Fibroblast of lung (primary cell): ENCODE measurements at regions not wholly inside any gene's neighbourhood (a gene's known extent, or its start where the extent isn't known, plus 50 kb on each side); places are given as distances from the start of the nearest gene placed in this dataset.

Source experiments
- DNase-seq, 2 donors: peaks; one replicate each; pipeline versions ENCODE4 v3.0.0 to v3.0.0-alpha.2; 2010; ENCODE audit warnings: low read depth in 2 of 2
- H2AFZ ChIP-seq: 2 replicates; pipeline ENCODE4 v1.5.1; 2012; ENCODE audit warnings: low read length, control low read depth, inconsistent platforms
- H3K27ac ChIP-seq: 2 replicates; pipeline ENCODE4 v1.5.1; 2011; ENCODE audit warnings: low read length, control low read depth; ENCODE audit not compliant: insufficient read depth
- H3K27me3 ChIP-seq: 2 replicates; pipeline ENCODE4 v1.5.1; 2011; ENCODE audit warnings: mild to moderate bottlenecking, low read length; ENCODE audit not compliant: control insufficient read depth, insufficient read depth
- H3K36me3 ChIP-seq: 2 replicates; pipeline ENCODE4 v1.5.1; 2011; ENCODE audit warnings: low read length; ENCODE audit not compliant: control insufficient read depth, insufficient read depth
- H3K4me1 ChIP-seq: 2 replicates; pipeline ENCODE4 v1.5.1; 2011; ENCODE audit warnings: low read length; ENCODE audit not compliant: control insufficient read depth, insufficient read depth; ENCODE audit errors: extremely low read depth
- H3K4me2 ChIP-seq: 2 replicates; pipeline ENCODE4 v1.5.1; 2011; ENCODE audit warnings: low read length, control low read depth; ENCODE audit not compliant: insufficient read depth; ENCODE audit errors: extremely low read depth
- H3K4me3 ChIP-seq, 4 experiments: fragments of 200-600 bp in 1 of 4; sonication (generic) in 1 of 4; replicated peaks in 1 of 4; 2 replicates each; pipeline ENCODE4 v1.5.1; 2011 to 2016; ENCODE audit warnings: low read length in 4 of 4, low read depth in 3 of 4, mild to moderate bottlenecking in 3 of 4, control low read depth in 2 of 4, inconsistent platforms in 1 of 4, mixed read lengths in 1 of 4; ENCODE audit not compliant: insufficient read depth in 1 of 4; ENCODE audit errors: control extremely low read depth in 1 of 4
- H3K79me2 ChIP-seq: 2 replicates; pipeline ENCODE4 v1.5.1; 2012; ENCODE audit warnings: mild to moderate bottlenecking, low read length, inconsistent platforms; ENCODE audit not compliant: control insufficient read depth, insufficient read depth
- H3K9ac ChIP-seq: 2 replicates; pipeline ENCODE4 v1.5.1; 2011; ENCODE audit warnings: mild to moderate bottlenecking, low read length, control low read depth; ENCODE audit not compliant: insufficient read depth
- H3K9me3 ChIP-seq: 2 replicates; pipeline ENCODE4 v1.5.1; 2012; ENCODE audit warnings: low read depth, low read length; ENCODE audit not compliant: control insufficient read depth, insufficient read depth
- H4K20me1 ChIP-seq: 2 replicates; pipeline ENCODE4 v1.5.1; 2011; ENCODE audit warnings: low read length; ENCODE audit not compliant: control insufficient read depth, insufficient read depth; ENCODE audit errors: extremely low read depth
- CTCF ChIP-seq, 2 donors: IDR thresholded peaks in 1 of 2; conservative IDR thresholded peaks in 1 of 2; 1 replicate in 1 of 2; 2 replicates in 1 of 2; pipeline ENCODE4 v1.5.1; 2011 to 2012; ENCODE audit warnings: low read length in 2 of 2, control low read depth in 1 of 2, inconsistent platforms in 1 of 2, low read depth in 1 of 2, mild to moderate bottlenecking in 1 of 2
- EZH2 ChIP-seq: IDR thresholded peaks from 2 replicates; pipeline ENCODE4 v1.5.1; 2012; ENCODE audit warnings: low read length, control low read depth, mild to moderate bottlenecking; ENCODE audit errors: missing control alignments

- no peaks in the 10 kb centered on the region for H3K79me2 ChIP-seq
- H3K9me3 ChIP-seq: no peaks in the 10 kb centered on the region
- no peaks in the 10 kb centered on the region for H3K27me3 ChIP-seq
- H3K36me3 ChIP-seq: no peaks in the 10 kb centered on the region
- H3K4me3 ChIP-seq: no peak overlapping the region
- H3K27ac ChIP-seq: no peak overlapping the region
- H3K4me2 ChIP-seq: no peak overlapping the region
- H2AFZ ChIP-seq: no peak overlapping the region
- no peak for DNase-seq
- no peaks in the 10 kb centered on the region for H4K20me1 ChIP-seq
- H3K4me1 ChIP-seq: no peaks in the 10 kb centered on the region
- TF ChIP-seq EZH2: no peak
- no peak for TF ChIP-seq CTCF (conservative IDR thresholded peaks at IDR 0.05 in 1 of 2, IDR thresholded peaks at IDR 0.05 in 1 of 2; ENCODE audit: low read depth in 1 of 2, low read length in 2 of 2)
- H3K9ac ChIP-seq: no peak overlapping the region
Observed at GRCh38 chr13:33445024-33445423, 159.5 kb upstream of the STARD13 start.

- Histone ChIP-seq H3K9ac (no peak overlapping the region), H3K9me3 (no peaks in the 10 kb centered on the region), H4K20me1 (no peaks in the 10 kb centered on the region), H2AFZ (no peak overlapping the region), H3K27me3 (no peaks in the 10 kb centered on the region), H3K36me3 (no peaks in the 10 kb centered on the region), H3K4me3 (no peak overlapping the region), H3K27ac (no peak overlapping the region), H3K79me2 (no peaks in the 10 kb centered on the region), H3K4me1 (no peaks in the 10 kb centered on the region), H3K4me2 (no peak overlapping the region)
- no peak for DNase-seq
- TF ChIP-seq CTCF (conservative IDR thresholded peaks at IDR 0.05 in 1 of 2, IDR thresholded peaks at IDR 0.05 in 1 of 2; ENCODE audit: low read depth in 1 of 2, low read length in 2 of 2) (no peak), EZH2 (no peak)
Observed at GRCh38 chr13:33445476-33445875, 159.9 kb upstream of the STARD13 start.

GRCh38 chr13:33446821-33447725, 161.5 kb upstream of the STARD13 start:
- peak in 1 of 2 donors; percentile 39 for DNase-seq
- Histone ChIP-seq H3K27ac (no peak overlapping the region), H3K36me3 (no peaks in the 10 kb centered on the region), H3K4me1 (no peaks in the 10 kb centered on the region), H3K9ac (no peak overlapping the region), H4K20me1 (no peaks in the 10 kb centered on the region), H3K4me3 (no peak overlapping the region), H2AFZ (peak overlapping the region; percentile 12), H3K79me2 (no peaks in the 10 kb centered on the region), H3K27me3 (no peaks in the 10 kb centered on the region), H3K4me2 (no peak overlapping the region), H3K9me3 (no peaks in the 10 kb centered on the region)
- TF ChIP-seq CTCF (conservative IDR thresholded peaks at IDR 0.05 in 1 of 2, IDR thresholded peaks at IDR 0.05 in 1 of 2; ENCODE audit: low read depth in 1 of 2, low read length in 2 of 2) (no peak), EZH2 (no peak)
